BJ (cell line): ENCODE measurements at regions not wholly inside any gene's neighbourhood (a gene's known extent, or its start where the extent isn't known, plus 50 kb on each side); places are given as distances from the start of the nearest gene placed in this dataset.

ENCODE experiments used
- CTCF ChIA-PET: fragments of 350-600 bp; formaldehyde crosslinking; extraction: SDS; loops from one replicate; lab custom pipeline; 2021; ENCODE audit warnings: antibody characterized with exemption, inconsistent platforms; lab: Yijun Ruan, JAX
- POLR2A ChIA-PET: fragments of 300-600 bp; sonication (Branson Sonifier 250); formaldehyde crosslinking; extraction: SDS; loops from one replicate; lab custom pipeline; 2021; ENCODE audit warnings: antibody characterized with exemption; lab: Charles Lee
- DNase-seq: peaks from one replicate; pipeline ENCODE4 v3.0.0-alpha.2; 2011; ENCODE audit warnings: low read depth
- H3K27me3 ChIP-seq: 2 replicates; pipeline ENCODE4 v1.6.0; 2011; ENCODE audit warnings: low read length; ENCODE audit not compliant: control insufficient read depth, insufficient read depth
- H3K36me3 ChIP-seq: 2 replicates; pipeline ENCODE4 v1.5.1; 2011; ENCODE audit warnings: low read length; ENCODE audit not compliant: control insufficient read depth, insufficient read depth
- H3K4me3 ChIP-seq: 2 replicates; pipeline ENCODE4 v1.5.1; 2011; ENCODE audit warnings: low read depth, mild to moderate bottlenecking, control low read depth, low read length
- TF ChIP-seq, protein P1 (sequence below): IDR thresholded peaks from 2 replicates; pipeline ENCODE4 v1.5.1; 2011; ENCODE audit warnings: low read depth, mild to moderate bottlenecking, control low read depth, inconsistent platforms, low read length, moderate library complexity; ENCODE audit not compliant: insufficient read depth

- POLR2A ChIA-PET = no interaction called here
- DNase-seq = no peak
- Histone ChIP-seq H3K27me3 (no peaks in the 10 kb centered on the region), H3K36me3 (no peaks in the 10 kb centered on the region), H3K4me3 (no peak overlapping the region)
- TF ChIP-seq, protein P1, sequence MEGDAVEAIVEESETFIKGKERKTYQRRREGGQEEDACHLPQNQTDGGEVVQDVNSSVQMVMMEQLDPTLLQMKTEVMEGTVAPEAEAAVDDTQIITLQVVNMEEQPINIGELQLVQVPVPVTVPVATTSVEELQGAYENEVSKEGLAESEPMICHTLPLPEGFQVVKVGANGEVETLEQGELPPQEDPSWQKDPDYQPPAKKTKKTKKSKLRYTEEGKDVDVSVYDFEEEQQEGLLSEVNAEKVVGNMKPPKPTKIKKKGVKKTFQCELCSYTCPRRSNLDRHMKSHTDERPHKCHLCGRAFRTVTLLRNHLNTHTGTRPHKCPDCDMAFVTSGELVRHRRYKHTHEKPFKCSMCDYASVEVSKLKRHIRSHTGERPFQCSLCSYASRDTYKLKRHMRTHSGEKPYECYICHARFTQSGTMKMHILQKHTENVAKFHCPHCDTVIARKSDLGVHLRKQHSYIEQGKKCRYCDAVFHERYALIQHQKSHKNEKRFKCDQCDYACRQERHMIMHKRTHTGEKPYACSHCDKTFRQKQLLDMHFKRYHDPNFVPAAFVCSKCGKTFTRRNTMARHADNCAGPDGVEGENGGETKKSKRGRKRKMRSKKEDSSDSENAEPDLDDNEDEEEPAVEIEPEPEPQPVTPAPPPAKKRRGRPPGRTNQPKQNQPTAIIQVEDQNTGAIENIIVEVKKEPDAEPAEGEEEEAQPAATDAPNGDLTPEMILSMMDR = no peak
- CTCF ChIA-PET = no interaction called here
Observed at GRCh38 chr13:56400774-56401173, 739.9 kb upstream of the PRR20A start.

DNA sequence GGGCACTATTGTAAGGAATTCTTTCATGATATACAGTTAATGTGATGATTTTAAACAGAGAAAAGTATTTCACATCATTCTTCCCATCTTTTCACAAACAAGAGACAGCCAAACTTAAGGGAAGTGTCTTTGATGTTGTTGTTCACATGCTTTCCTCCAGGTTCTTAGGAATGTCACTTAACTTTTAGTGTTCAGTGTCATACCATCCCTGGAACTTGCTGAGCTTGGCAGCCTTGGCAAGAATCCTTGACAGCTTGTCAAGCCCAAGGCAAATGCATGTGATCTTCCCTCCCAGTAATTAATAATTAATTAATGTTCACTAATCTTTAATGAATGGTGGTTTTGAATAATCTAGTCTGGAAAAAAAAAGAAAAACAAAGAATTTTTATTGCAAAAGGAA is 727.9 kb upstream of the PRR20A start:
- ChIA-PET POLR2A (no interaction called here), CTCF (no interaction called here)
- H3K4me3 ChIP-seq = no peak overlapping the region
- no peaks in the 10 kb centered on the region for H3K27me3 ChIP-seq
- no peak for DNase-seq
- H3K36me3 ChIP-seq = no peaks in the 10 kb centered on the region
- TF ChIP-seq, protein P1 = no peak

GRCh38 chr13:56424246-56424645 is 716.5 kb upstream of the PRR20A start:
- Histone ChIP-seq H3K36me3 (no peaks in the 10 kb centered on the region), H3K4me3 (no peak overlapping the region), H3K27me3 (no peaks in the 10 kb centered on the region)
- CTCF ChIA-PET = no interaction called here
- POLR2A ChIA-PET = no interaction called here
- TF ChIP-seq, protein P1 = no peak
- no peak for DNase-seq

DNA sequence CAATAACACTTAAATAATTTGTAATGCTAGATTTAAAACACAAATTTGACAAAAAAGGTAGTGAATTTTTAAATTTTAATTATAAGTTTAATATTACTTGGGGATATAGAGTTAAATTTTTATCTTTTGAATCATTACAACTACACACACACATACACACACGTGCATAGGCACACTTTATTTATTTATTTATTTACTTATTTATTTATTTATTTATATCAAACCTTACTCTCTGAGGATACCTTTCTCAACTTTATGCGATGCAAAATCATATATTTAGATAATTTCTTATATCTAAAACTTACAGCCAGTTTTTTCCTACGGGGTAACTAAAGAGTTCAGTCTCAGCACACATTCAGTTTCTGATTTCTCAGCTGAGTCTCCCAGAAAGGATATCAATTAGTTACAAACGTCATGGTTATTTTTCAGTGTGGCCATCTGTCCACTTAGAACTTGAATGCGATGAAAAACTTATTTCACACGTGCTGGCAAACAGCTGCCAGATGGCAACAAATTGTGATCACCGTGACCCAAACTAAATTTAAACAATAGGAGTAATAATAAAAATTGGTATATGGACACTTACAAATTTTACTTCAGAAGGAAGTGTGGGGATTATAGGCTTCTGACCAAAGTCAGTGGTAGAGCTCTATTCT is 683.1 kb upstream of the PRR20A start:
- TF ChIP-seq, protein P1 = no peak
- ChIA-PET CTCF (interaction anchor here (0.6 kb wide), 1 partner anchor 175 kb away, joined by 3 read pairs; no protein-coding TSS in a partner anchor), POLR2A (no interaction called here)
- H3K27me3 ChIP-seq = no peaks in the 10 kb centered on the region
- DNase-seq = no peak
- H3K36me3 ChIP-seq = no peaks in the 10 kb centered on the region
- H3K4me3 ChIP-seq = no peak overlapping the region

- Histone ChIP-seq H3K4me3 (no peak overlapping the region), H3K27me3 (no peaks in the 10 kb centered on the region), H3K36me3 (no peaks in the 10 kb centered on the region)
- TF ChIP-seq, protein P1 = no peak
- no peak for DNase-seq
- CTCF ChIA-PET = no interaction called here
- POLR2A ChIA-PET = no interaction called here
Observed at GRCh38 chr13:56459286-56459685, 681.4 kb upstream of the PRR20A start.
